CD14-positive monocyte (primary cell): ENCODE measurements at regions not wholly inside any gene's neighbourhood (a gene's known extent, or its start where the extent isn't known, plus 50 kb on each side); places are given as distances from the start of the nearest gene placed in this dataset.
"Not testable (repeated sequence)": the region's sequence is repeated elsewhere in the genome, so short reads cannot be mapped to it uniquely, and the experiment has no call there.

Experiments
- DNase-seq, 3 donors: peaks; one replicate each; pipeline ENCODE4 v3.0.0-alpha.2; 2011 to 2022
- H2AFZ ChIP-seq: 2 replicates; pipeline ENCODE4 v1.6.0; 2012; ENCODE audit warnings: mild to moderate bottlenecking, low read depth, low read length, inconsistent platforms; ENCODE audit not compliant: insufficient read depth, poor library complexity, severe bottlenecking
- H3K27ac ChIP-seq, 2 donors: 1 replicate in 1 of 2; 2 replicates in 1 of 2; pipeline ENCODE4 v1.5.1; 2012 to 2013; ENCODE audit warnings: low read length in 2 of 2, control low read depth in 1 of 2, inconsistent platforms in 1 of 2, low read depth in 1 of 2, mild to moderate bottlenecking in 1 of 2
- H3K27me3 ChIP-seq, 2 donors: one replicate each; pipeline versions ENCODE4 v1.6.0 to v1.6.1; 2011 to 2013; ENCODE audit warnings: low read length in 2 of 2; ENCODE audit not compliant: control insufficient read depth in 2 of 2, insufficient read depth in 2 of 2
- H3K36me3 ChIP-seq, 2 donors: replicated peaks in 1 of 2; 1 replicate in 1 of 2; 2 replicates in 1 of 2; pipeline versions ENCODE4 v1.5.1 to v1.6.1; 2012 to 2013; ENCODE audit warnings: low read length in 2 of 2, control low read depth in 1 of 2, inconsistent platforms in 1 of 2, mild to moderate bottlenecking in 1 of 2; ENCODE audit not compliant: insufficient read depth in 2 of 2, control insufficient read depth in 1 of 2
- H3K4me1 ChIP-seq, 2 donors: 1 replicate in 1 of 2; 2 replicates in 1 of 2; pipeline versions ENCODE4 v1.5.1 to v1.6.1; 2012 to 2013; ENCODE audit warnings: low read length in 2 of 2, control low read depth in 1 of 2, inconsistent platforms in 1 of 2, mild to moderate bottlenecking in 1 of 2, moderate library complexity in 1 of 2; ENCODE audit not compliant: insufficient read depth in 2 of 2, control insufficient read depth in 1 of 2
- H3K4me2 ChIP-seq: replicated peaks from 2 replicates; pipeline ENCODE3; 2012; ENCODE audit warnings: low read length, moderate library complexity, mild to moderate bottlenecking; ENCODE audit not compliant: poor library complexity, severe bottlenecking; ENCODE audit errors: extremely low read depth
- H3K4me3 ChIP-seq, 3 experiments: fragments of 200-600 bp in 1 of 3; sonication (generic) in 1 of 3; replicated peaks in 1 of 3; 1 replicate in 2 of 3; 2 replicates in 1 of 3; pipeline ENCODE4 v1.5.1; 2011 to 2013; ENCODE audit warnings: low read length in 3 of 3, mild to moderate bottlenecking in 3 of 3, control low read depth in 2 of 3, low read depth in 2 of 3, inconsistent platforms in 1 of 3, moderate library complexity in 1 of 3
- H3K79me2 ChIP-seq: 2 replicates; pipeline ENCODE4 v1.6.0; 2012; ENCODE audit warnings: mild to moderate bottlenecking, control low read depth, inconsistent platforms, low read length, moderate library complexity; ENCODE audit not compliant: insufficient read depth
- H3K9ac ChIP-seq: 2 replicates; pipeline ENCODE4 v1.6.0; 2017; ENCODE audit warnings: low read length, mild to moderate bottlenecking; ENCODE audit not compliant: insufficient read depth, poor library complexity, severe bottlenecking
- H3K9me3 ChIP-seq, 2 donors: replicated peaks in 1 of 2; 1 replicate in 1 of 2; 2 replicates in 1 of 2; pipeline versions ENCODE4 v1.5.1 to v1.6.1; 2012 to 2013; ENCODE audit warnings: low read length in 2 of 2, control low read depth in 1 of 2; ENCODE audit not compliant: control insufficient read depth in 1 of 2, insufficient read depth in 1 of 2
- H4K20me1 ChIP-seq: 2 replicates; pipeline ENCODE4 v1.6.0; 2012; ENCODE audit warnings: mild to moderate bottlenecking, low read length, control low read depth, moderate library complexity; ENCODE audit not compliant: insufficient read depth
- H3K27ac Mint-ChIP-seq, 7 donors: one replicate each; pipeline ENCODE4 v1.8.0; 2020; ENCODE audit warnings: mild to moderate bottlenecking in 7 of 7, mixed read lengths in 7 of 7, moderate library complexity in 6 of 7, inconsistent platforms in 2 of 7
- H3K27me3 Mint-ChIP-seq, 3 donors: one replicate each; pipeline ENCODE4 v1.8.0; 2021 to 2022; ENCODE audit warnings: low read depth in 3 of 3, mild to moderate bottlenecking in 3 of 3, mixed read lengths in 3 of 3, moderate library complexity in 3 of 3, inconsistent platforms in 1 of 3
- H3K36me3 Mint-ChIP-seq, 2 donors: one replicate each; pipeline ENCODE4 v1.8.0; 2020; ENCODE audit warnings: mixed read lengths in 2 of 2, inconsistent platforms in 1 of 2, mild to moderate bottlenecking in 1 of 2
- H3K4me1 Mint-ChIP-seq: one replicate; pipeline ENCODE4 v1.8.0; 2020; ENCODE audit warnings: mild to moderate bottlenecking, mixed read lengths
- H3K4me3 Mint-ChIP-seq, 2 donors: one replicate each; pipeline ENCODE4 v1.8.0; 2020; ENCODE audit warnings: mild to moderate bottlenecking in 2 of 2, mixed read lengths in 2 of 2, moderate library complexity in 1 of 2
- H3K9me3 Mint-ChIP-seq, 7 donors: one replicate each; pipeline ENCODE4 v1.8.0; 2020 to 2022; ENCODE audit warnings: mixed read lengths in 7 of 7, mild to moderate bottlenecking in 6 of 7, moderate library complexity in 6 of 7, inconsistent platforms in 2 of 7
- WGBS: methylation state at CpG from one replicate; pipeline ENCODE4 v1.1.5; 2013; ENCODE audit warnings: missing lambda C conversion rate; ENCODE audit not compliant: insufficient coverage; 5-methylcytosine and 5-hydroxymethylcytosine counted together
- intact Hi-C, 2 donors: fragments of 100-400 bp; cut with micrococcal nuclease; formaldehyde crosslinking; loops; one replicate each; pipeline versions ENCODE4 v1.15.0 to v1.15.1; 2023
- TF ChIP-seq, protein P1 (sequence below): fragments of 200-600 bp; IDR thresholded peaks from one replicate; pipeline ENCODE4 v1.8.0; 2022; ENCODE audit warnings: antibody characterized with exemption, mild to moderate bottlenecking

DNA sequence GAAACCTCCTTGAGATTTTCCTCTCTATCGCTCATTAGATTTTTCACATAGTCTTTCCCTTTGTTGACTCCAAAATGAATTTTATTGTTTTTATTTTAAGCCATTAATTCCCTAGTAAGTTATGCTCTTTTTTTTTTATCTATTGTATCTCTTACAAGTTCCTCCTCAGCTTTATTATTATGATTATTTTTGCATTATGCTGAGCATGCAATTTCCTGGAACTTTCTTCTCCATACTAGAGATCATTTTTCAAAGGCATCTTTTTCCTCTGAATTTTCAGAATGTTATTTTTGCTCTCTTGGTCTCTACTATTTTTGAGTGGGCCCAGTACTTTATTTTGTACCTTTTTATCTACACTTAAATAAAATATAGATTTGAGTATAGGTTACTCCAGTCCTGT, 376.6 kb upstream of the SEMA6A start:
- H3K4me1 Mint-ChIP-seq = no peaks in the 10 kb centered on the region
- TF ChIP-seq, protein P1, sequence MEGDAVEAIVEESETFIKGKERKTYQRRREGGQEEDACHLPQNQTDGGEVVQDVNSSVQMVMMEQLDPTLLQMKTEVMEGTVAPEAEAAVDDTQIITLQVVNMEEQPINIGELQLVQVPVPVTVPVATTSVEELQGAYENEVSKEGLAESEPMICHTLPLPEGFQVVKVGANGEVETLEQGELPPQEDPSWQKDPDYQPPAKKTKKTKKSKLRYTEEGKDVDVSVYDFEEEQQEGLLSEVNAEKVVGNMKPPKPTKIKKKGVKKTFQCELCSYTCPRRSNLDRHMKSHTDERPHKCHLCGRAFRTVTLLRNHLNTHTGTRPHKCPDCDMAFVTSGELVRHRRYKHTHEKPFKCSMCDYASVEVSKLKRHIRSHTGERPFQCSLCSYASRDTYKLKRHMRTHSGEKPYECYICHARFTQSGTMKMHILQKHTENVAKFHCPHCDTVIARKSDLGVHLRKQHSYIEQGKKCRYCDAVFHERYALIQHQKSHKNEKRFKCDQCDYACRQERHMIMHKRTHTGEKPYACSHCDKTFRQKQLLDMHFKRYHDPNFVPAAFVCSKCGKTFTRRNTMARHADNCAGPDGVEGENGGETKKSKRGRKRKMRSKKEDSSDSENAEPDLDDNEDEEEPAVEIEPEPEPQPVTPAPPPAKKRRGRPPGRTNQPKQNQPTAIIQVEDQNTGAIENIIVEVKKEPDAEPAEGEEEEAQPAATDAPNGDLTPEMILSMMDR = no peak
- no peak overlapping the region for H3K27ac Mint-ChIP-seq
- WGBS = no CpG with 5 or more reads among the region's 1 CpG
- H3K27me3 Mint-ChIP-seq = peaks cover 0 to 2% (median 0%) of the 10 kb centered on the region in 3 donors
- Histone ChIP-seq H3K9ac (no peak overlapping the region), H3K4me3 (no peak overlapping the region), H4K20me1 (no peaks in the 10 kb centered on the region), H3K36me3 (no peaks in the 10 kb centered on the region), H3K4me2 (no peak overlapping the region), H3K27me3 (no peaks in the 10 kb centered on the region), H3K79me2 (no peaks in the 10 kb centered on the region), H3K9me3 (no peaks in the 10 kb centered on the region), H3K27ac (no peak overlapping the region), H3K4me1 (no peaks in the 10 kb centered on the region), H2AFZ (no peak overlapping the region)
- no peak overlapping the region for H3K4me3 Mint-ChIP-seq
- intact Hi-C loops = no loop called here
- H3K9me3 Mint-ChIP-seq = peaks cover 0 to 3% (median 0%) of the 10 kb centered on the region in 7 donors
- H3K36me3 Mint-ChIP-seq = no peaks in the 10 kb centered on the region
- DNase-seq = no peak

- Mint-ChIP-seq H3K4me3 (no peak overlapping the region), H3K4me1 (no peaks in the 10 kb centered on the region), H3K27me3 (peaks cover 0 to 4% (median 0%) of the 10 kb centered on the region in 3 donors), H3K27ac (no peak overlapping the region), H3K36me3 (no peaks in the 10 kb centered on the region), H3K9me3 (peaks cover 0 to 3% (median 0%) of the 10 kb centered on the region in 7 donors)
- Histone ChIP-seq H3K27me3 (no peaks in the 10 kb centered on the region), H3K9me3 (no peaks in the 10 kb centered on the region), H3K4me2 (no peak overlapping the region), H3K27ac (no peak overlapping the region), H3K4me3 (no peak overlapping the region), H3K4me1 (no peaks in the 10 kb centered on the region), H4K20me1 (no peaks in the 10 kb centered on the region), H3K79me2 (no peaks in the 10 kb centered on the region), H2AFZ (no peak overlapping the region), H3K9ac (no peak overlapping the region), H3K36me3 (no peaks in the 10 kb centered on the region)
- intact Hi-C loops = no loop called here
- DNase-seq = peak in 2 of 3 donors; percentile 2 to 20
- TF ChIP-seq, protein P1 = peak; percentile 16
- WGBS = 83% methylated on average over 7 of the region's 15 CpGs
These were observed 373.3 kb upstream of the SEMA6A start for GRCh38 chr5:116947691-116948528.

DNA sequence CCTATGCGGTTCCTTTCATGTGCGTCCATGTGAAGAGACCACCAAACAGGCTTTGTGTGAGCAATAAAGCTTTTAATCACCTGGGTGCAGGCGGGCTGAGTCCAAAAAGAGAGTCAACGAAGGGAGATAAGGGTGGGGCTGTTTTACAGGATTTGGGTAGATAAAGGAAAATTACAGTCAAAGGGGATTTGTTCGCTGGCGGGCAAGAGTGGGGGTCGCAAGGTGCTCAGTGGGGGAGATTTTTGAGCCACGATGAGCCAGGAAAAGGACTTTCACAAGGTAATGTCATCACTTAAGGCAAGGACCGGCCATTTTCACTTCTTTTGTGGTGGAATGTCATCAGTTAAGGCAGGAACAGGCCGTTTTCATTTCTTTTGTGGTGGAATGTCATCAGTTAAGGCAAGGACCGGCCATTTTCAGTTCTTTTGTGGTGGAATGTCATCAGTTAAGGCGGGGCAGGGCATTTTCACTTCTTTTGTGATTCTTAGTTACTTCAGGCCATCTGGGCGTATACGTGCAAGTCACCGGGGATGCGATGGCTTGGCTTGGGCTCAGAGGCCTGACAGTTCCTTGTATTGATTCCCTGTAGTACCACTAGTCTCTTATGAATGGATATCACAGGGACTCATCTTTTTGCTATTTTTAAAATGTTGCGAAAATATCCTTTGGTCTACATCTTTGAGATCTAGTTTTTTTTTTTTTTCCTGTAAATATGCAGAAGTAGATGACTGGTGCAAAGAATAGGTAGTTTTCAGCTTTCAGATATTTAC, 371.2 kb upstream of the SEMA6A start:
- not testable (repeated sequence) for H3K36me3 Mint-ChIP-seq, H3K4me3 Mint-ChIP-seq, H3K9me3 Mint-ChIP-seq

More for the DNA sequence above, 371.2 kb upstream of the SEMA6A start:
- H4K20me1 ChIP-seq, H3K27ac ChIP-seq, H3K4me1 Mint-ChIP-seq, H3K9ac ChIP-seq, intact Hi-C loops, DNase-seq, H2AFZ ChIP-seq, H3K27ac Mint-ChIP-seq, H3K36me3 ChIP-seq, H3K4me3 ChIP-seq, H3K79me2 ChIP-seq, H3K4me1 ChIP-seq, H3K27me3 Mint-ChIP-seq, H3K27me3 ChIP-seq, H3K9me3 ChIP-seq, H3K4me2 ChIP-seq: not testable (repeated sequence)
- WGBS = 88% methylated on average over 8 of the region's 17 CpGs
